Fibroblast of lung (primary cell): ENCODE measurements at regions not wholly inside any gene's neighbourhood (a gene's known extent, or its start where the extent isn't known, plus 50 kb on each side); places are given as distances from the start of the nearest gene placed in this dataset.
A peak's percentile ranks its signal among the peaks of the same experiment; 100 is the strongest.

Source experiments
- DNase-seq, 2 donors: peaks; one replicate each; pipeline versions ENCODE4 v3.0.0 to v3.0.0-alpha.2; 2010; ENCODE audit warnings: low read depth in 2 of 2
- H2AFZ ChIP-seq: 2 replicates; pipeline ENCODE4 v1.5.1; 2012; ENCODE audit warnings: low read length, control low read depth, inconsistent platforms
- H3K27ac ChIP-seq: 2 replicates; pipeline ENCODE4 v1.5.1; 2011; ENCODE audit warnings: low read length, control low read depth; ENCODE audit not compliant: insufficient read depth
- H3K27me3 ChIP-seq: 2 replicates; pipeline ENCODE4 v1.5.1; 2011; ENCODE audit warnings: mild to moderate bottlenecking, low read length; ENCODE audit not compliant: control insufficient read depth, insufficient read depth
- H3K36me3 ChIP-seq: 2 replicates; pipeline ENCODE4 v1.5.1; 2011; ENCODE audit warnings: low read length; ENCODE audit not compliant: control insufficient read depth, insufficient read depth
- H3K4me1 ChIP-seq: 2 replicates; pipeline ENCODE4 v1.5.1; 2011; ENCODE audit warnings: low read length; ENCODE audit not compliant: control insufficient read depth, insufficient read depth; ENCODE audit errors: extremely low read depth
- H3K4me2 ChIP-seq: 2 replicates; pipeline ENCODE4 v1.5.1; 2011; ENCODE audit warnings: low read length, control low read depth; ENCODE audit not compliant: insufficient read depth; ENCODE audit errors: extremely low read depth
- H3K4me3 ChIP-seq, 4 experiments: fragments of 200-600 bp in 1 of 4; sonication (generic) in 1 of 4; replicated peaks in 1 of 4; 2 replicates each; pipeline ENCODE4 v1.5.1; 2011 to 2016; ENCODE audit warnings: low read length in 4 of 4, low read depth in 3 of 4, mild to moderate bottlenecking in 3 of 4, control low read depth in 2 of 4, inconsistent platforms in 1 of 4, mixed read lengths in 1 of 4; ENCODE audit not compliant: insufficient read depth in 1 of 4; ENCODE audit errors: control extremely low read depth in 1 of 4
- H3K79me2 ChIP-seq: 2 replicates; pipeline ENCODE4 v1.5.1; 2012; ENCODE audit warnings: mild to moderate bottlenecking, low read length, inconsistent platforms; ENCODE audit not compliant: control insufficient read depth, insufficient read depth
- H3K9ac ChIP-seq: 2 replicates; pipeline ENCODE4 v1.5.1; 2011; ENCODE audit warnings: mild to moderate bottlenecking, low read length, control low read depth; ENCODE audit not compliant: insufficient read depth
- H3K9me3 ChIP-seq: 2 replicates; pipeline ENCODE4 v1.5.1; 2012; ENCODE audit warnings: low read depth, low read length; ENCODE audit not compliant: control insufficient read depth, insufficient read depth
- H4K20me1 ChIP-seq: 2 replicates; pipeline ENCODE4 v1.5.1; 2011; ENCODE audit warnings: low read length; ENCODE audit not compliant: control insufficient read depth, insufficient read depth; ENCODE audit errors: extremely low read depth
- CTCF ChIP-seq, 2 donors: IDR thresholded peaks in 1 of 2; conservative IDR thresholded peaks in 1 of 2; 1 replicate in 1 of 2; 2 replicates in 1 of 2; pipeline ENCODE4 v1.5.1; 2011 to 2012; ENCODE audit warnings: low read length in 2 of 2, control low read depth in 1 of 2, inconsistent platforms in 1 of 2, low read depth in 1 of 2, mild to moderate bottlenecking in 1 of 2
- EZH2 ChIP-seq: IDR thresholded peaks from 2 replicates; pipeline ENCODE4 v1.5.1; 2012; ENCODE audit warnings: low read length, control low read depth, mild to moderate bottlenecking; ENCODE audit errors: missing control alignments

GRCh38 chr2:181120625-181121024, 140.2 kb downstream of the UBE2E3 start:
- Histone ChIP-seq H4K20me1 (no peaks in the 10 kb centered on the region), H3K4me1 (no peaks in the 10 kb centered on the region), H3K9me3 (no peaks in the 10 kb centered on the region), H3K79me2 (no peaks in the 10 kb centered on the region), H3K9ac (no peak overlapping the region), H3K27ac (no peak overlapping the region), H3K4me3 (no peak overlapping the region), H3K27me3 (no peaks in the 10 kb centered on the region), H3K4me2 (no peak overlapping the region), H3K36me3 (no peaks in the 10 kb centered on the region), H2AFZ (no peak overlapping the region)
- TF ChIP-seq EZH2, result no peak
- no peak for TF ChIP-seq CTCF (conservative IDR thresholded peaks at IDR 0.05 in 1 of 2, IDR thresholded peaks at IDR 0.05 in 1 of 2; ENCODE audit: low read depth in 1 of 2, low read length in 2 of 2)
- peak in 1 of 2 donors; percentile 51 for DNase-seq

- H3K9me3 ChIP-seq, result no peaks in the 10 kb centered on the region
- TF ChIP-seq EZH2 (no peak), CTCF (conservative IDR thresholded peaks at IDR 0.05 in 1 of 2, IDR thresholded peaks at IDR 0.05 in 1 of 2; ENCODE audit: low read depth in 1 of 2, low read length in 2 of 2) (no peak)
- no peaks in the 10 kb centered on the region for H3K36me3 ChIP-seq
- no peak overlapping the region for H3K4me2 ChIP-seq
- H2AFZ ChIP-seq, result no peak overlapping the region
- no peaks in the 10 kb centered on the region for H3K79me2 ChIP-seq
- H4K20me1 ChIP-seq, result no peaks in the 10 kb centered on the region
- no peaks in the 10 kb centered on the region for H3K27me3 ChIP-seq
- H3K9ac ChIP-seq, result no peak overlapping the region
- no peak overlapping the region for H3K4me3 ChIP-seq
- H3K4me1 ChIP-seq, result no peaks in the 10 kb centered on the region
- H3K27ac ChIP-seq, result no peak overlapping the region
- no peak for DNase-seq
Observed at GRCh38 chr2:181121996-181122395, 141.6 kb downstream of the UBE2E3 start.

GRCh38 chr2:181122601-181123000, 142.2 kb downstream of the UBE2E3 start:
- no peak overlapping the region for H2AFZ ChIP-seq
- H3K27ac ChIP-seq, result no peak overlapping the region
- no peak for TF ChIP-seq CTCF (conservative IDR thresholded peaks at IDR 0.05 in 1 of 2, IDR thresholded peaks at IDR 0.05 in 1 of 2; ENCODE audit: low read depth in 1 of 2, low read length in 2 of 2)
- no peak for TF ChIP-seq EZH2
- H3K9ac ChIP-seq, result no peak overlapping the region
- no peaks in the 10 kb centered on the region for H3K27me3 ChIP-seq
- H3K4me2 ChIP-seq, result no peak overlapping the region
- no peaks in the 10 kb centered on the region for H3K36me3 ChIP-seq
- H3K4me3 ChIP-seq, result no peak overlapping the region
- no peaks in the 10 kb centered on the region for H3K9me3 ChIP-seq
- no peak for DNase-seq
- H3K79me2 ChIP-seq, result no peaks in the 10 kb centered on the region
- H3K4me1 ChIP-seq, result no peaks in the 10 kb centered on the region
- H4K20me1 ChIP-seq, result no peaks in the 10 kb centered on the region
